Sciatic nerve (tissue), 2 donors: ENCODE measurements at regions not wholly inside any gene's neighbourhood (a gene's known extent, or its start where the extent isn't known, plus 50 kb on each side); places are given as distances from the start of the nearest gene placed in this dataset.

ENCODE experiments used
- ATAC-seq: fragments of 200-7000 bp; cut with Tn5 transposase; one replicate; pipeline ENCODE4 v1.9.1; 2020; ENCODE audit warnings: mild to moderate bottlenecking, moderate library complexity
- DNase-seq: peaks from one replicate; pipeline ENCODE4 v3.0.0-alpha.2; 2020; ENCODE audit warnings: low spot score
- intact Hi-C: fragments of 100-400 bp; cut with DNase I; formaldehyde crosslinking; loops from one replicate; pipeline ENCODE4 v1.14.2; 2022
- donor health status: DM: no; HTN: no; CAD: no.
- donor health status: DM: no; HTN: no; CAD: no.

DNA sequence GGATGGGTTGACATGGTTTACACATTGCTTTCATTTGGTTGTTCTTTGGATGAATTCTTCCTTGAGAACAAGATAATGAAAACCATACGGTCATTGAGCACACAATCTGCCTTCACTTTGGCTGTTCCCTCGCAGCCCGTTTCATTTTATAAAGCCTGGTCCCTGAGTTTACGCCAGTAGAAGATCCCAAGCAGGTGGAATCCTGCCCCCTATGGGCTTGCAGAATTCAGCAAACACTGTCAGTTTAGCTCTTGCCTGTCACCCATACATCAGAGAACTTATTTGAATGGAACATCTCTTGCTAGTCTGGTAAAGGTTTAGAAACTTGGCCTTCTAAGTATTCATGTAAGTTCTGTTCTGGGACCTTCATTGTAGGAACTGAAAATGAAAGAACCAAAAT lies 666.4 kb upstream of the ZEB2 start:
- DNase-seq: peak; percentile 73
- intact Hi-C loops: no loop called here
- ATAC-seq: peak; percentile 84

DNA sequence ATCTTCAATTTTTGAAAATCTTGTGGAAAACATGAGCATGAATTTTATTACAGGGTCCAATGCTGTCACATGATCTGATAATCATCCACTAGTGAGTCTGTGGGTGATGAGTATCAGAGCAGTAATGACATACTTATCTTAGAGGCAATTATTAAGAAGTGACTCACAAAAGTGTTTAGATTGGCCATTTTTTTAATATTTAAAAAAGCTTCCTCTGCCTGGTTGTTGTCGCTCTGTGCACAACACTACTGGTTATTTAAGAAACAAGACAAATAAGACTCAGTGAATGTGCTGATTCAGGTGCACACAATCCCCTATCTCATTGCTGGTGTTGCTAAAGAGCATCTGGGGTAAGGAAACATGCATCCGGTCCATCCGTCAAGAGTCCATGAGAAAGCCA lies 665.8 kb upstream of the ZEB2 start:
- DNase-seq (no peak), ATAC-seq (peak; percentile 76)
- intact Hi-C loops: no loop called here

DNA sequence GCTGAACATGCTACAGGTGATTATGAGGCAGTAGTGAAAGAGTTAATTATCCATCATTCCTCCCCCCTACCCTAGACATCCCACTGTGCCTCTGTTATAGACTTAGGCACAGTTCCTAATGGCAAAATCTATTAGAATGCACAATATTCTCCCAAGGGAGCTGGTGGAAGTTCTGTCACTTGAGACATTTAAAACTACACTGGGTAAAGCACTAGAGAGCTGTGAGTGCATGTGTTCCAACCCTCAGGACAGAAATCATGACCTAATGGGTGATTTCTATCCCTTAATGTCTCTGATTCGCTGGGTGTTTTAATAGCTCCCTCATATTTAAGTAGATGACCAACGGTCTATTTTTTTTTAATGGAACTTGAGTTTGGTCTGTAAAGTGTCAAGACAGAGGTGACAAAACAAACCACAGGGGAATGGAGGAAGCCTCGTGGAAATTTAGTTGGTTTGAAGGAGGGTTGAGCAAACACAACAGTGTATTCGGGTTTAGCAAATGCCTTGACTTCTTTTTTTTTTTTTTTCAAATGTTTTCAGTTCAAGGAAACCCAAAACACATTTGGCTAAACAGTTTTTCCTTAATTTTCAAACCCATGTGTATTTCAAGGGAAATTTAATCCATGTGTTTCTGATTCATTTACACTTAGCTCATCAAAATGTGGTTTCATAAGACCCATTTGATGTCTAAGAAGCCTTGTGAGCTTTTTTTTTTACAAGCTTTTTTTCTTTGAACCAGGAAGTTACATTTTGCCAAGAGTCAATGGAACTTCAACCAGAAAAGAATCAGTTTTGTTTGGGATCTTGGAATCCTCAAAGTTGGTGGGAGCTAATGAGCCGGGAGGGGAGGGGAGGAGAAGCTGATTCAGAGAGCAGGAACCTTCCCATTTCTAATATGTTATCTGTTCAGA lies 665.1 kb upstream of the ZEB2 start:
- ATAC-seq: peak; percentile 87
- no peak for DNase-seq
- intact Hi-C loops: no loop called here

DNA sequence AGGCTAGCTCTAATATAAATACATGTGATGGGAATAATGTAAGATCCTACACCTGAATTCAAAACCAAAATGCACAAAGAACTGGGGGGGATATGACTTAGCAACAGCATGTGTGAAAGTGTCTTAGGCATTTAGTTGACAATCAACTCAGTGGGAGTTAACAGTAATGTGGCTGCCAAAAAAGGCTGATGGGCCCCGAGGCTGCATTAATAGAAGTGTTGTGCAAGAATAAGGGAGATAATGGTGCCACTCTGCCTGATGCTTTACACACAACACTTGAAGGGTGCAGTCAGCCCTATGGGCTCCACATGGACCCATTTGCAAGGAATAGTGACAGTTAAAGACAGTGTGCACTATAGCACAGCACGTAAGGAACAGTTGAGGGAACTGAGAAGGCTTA lies 649.4 kb upstream of the ZEB2 start:
- intact Hi-C loops: no loop called here
- DNase-seq (no peak), ATAC-seq (no peak)

DNA sequence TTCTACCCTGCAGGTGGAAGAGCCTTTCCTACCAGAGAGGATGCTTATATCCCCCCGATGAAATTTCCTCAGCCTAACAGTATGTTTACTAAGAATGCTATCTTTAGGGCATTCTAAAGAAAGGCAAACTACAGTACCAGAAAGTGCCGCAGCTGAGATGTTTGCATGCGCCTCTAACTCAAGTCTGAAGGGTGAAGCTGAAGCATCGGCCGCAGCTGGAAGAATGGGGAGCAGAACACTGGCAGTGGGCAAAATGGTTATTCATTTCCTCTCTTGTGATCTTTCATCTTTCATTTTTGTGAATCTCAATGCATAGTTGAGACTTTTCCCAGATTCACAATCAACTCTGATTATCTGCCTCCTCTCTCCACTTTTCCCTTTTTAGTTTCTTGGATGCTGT lies 648.2 kb upstream of the ZEB2 start:
- no peak for ATAC-seq

DNA sequence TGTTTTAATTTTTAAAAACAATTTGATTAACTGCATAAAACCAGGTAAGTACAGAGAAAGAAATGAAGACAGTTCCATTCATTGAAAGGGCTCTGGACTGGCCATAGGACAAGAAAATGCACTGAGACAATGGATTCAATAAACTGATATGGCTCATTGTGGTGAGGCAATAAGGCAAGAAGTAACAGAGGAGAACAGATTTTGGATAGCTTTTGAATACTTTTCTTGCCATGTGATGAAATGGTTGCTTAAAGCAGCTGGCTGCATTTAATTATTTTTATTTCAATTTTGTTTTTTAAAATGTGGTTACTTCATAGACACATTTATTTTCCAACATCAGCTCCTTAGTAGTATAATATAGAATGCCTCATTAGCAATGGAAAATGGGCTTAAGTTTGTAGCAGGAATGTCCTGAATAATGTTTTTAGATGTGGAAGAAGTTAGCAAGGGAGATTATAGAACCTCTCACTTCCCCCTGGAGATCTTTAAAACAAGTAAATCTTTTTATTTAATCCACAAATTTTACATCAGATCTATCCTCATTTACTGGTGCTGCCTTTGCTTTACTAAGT lies 646.9 kb upstream of the ZEB2 start:
- DNase-seq (no peak), ATAC-seq (no peak)
- intact Hi-C loops: no loop called here

More for the DNA sequence above, 648.2 kb upstream of the ZEB2 start:
- intact Hi-C loops: no loop called here
- no peak for DNase-seq

DNA sequence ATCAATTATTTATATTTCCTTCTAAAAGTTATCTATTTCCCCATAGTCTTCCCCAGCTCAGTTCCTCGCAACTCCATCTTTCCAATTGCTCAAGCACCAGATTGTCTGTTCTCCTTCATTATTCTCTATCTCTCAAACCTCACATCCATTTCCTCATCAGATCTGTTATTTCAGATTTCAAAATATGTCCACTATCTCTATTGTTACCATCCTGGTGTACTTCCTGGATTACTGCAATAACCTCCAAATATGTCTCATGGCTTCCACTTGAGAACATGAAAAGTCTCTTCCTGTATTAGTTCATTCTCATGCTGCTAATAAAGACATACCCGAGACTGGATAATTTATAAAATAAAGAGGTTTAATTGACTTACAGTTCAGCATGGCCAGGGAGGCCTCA lies 641.7 kb upstream of the ZEB2 start:
- intact Hi-C loops: no loop called here
- ATAC-seq (no peak), DNase-seq (no peak)

DNA sequence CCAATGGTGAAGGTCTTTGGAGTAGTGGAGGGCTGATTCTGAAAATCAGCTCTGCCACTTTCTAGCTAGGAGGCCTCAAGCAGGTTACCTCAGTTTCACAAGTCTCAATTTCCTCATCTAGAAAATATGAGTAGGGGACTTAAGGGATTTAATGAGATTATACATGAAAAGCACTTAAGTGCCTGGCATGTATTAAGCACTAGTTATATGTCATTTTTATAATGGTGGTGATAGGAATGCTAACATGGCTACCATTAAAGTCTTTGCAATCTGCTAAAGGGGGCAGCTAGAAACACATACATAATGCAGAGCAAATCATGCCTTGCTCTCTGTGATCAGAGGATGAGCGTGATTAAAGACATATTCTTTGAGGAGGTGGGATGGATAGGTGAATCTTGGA lies 640.9 kb upstream of the ZEB2 start:
- ATAC-seq: no peak
- intact Hi-C loops: no loop called here
- no peak for DNase-seq

DNA sequence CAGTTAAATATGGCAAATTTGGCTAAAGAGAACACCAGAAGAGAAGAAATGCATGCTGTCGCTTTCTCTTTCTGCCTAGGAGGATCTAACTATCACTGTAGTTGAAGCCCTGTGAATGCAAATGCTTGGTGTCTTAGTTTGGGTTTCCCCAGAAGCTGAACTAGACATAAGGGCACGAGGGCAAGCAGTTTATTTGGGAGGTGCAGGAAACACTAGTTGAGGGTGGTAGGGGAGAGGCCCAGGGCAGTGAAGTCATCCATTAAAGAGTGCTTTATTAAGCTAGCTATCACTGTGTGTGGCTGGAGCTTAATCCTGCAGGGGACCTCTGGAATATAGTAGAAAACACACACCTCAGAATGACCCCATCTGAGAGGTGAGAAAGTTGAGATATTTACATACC lies 639.8 kb upstream of the ZEB2 start:
- DNase-seq: no peak
- ATAC-seq: no peak
- intact Hi-C loops: no loop called here

DNA sequence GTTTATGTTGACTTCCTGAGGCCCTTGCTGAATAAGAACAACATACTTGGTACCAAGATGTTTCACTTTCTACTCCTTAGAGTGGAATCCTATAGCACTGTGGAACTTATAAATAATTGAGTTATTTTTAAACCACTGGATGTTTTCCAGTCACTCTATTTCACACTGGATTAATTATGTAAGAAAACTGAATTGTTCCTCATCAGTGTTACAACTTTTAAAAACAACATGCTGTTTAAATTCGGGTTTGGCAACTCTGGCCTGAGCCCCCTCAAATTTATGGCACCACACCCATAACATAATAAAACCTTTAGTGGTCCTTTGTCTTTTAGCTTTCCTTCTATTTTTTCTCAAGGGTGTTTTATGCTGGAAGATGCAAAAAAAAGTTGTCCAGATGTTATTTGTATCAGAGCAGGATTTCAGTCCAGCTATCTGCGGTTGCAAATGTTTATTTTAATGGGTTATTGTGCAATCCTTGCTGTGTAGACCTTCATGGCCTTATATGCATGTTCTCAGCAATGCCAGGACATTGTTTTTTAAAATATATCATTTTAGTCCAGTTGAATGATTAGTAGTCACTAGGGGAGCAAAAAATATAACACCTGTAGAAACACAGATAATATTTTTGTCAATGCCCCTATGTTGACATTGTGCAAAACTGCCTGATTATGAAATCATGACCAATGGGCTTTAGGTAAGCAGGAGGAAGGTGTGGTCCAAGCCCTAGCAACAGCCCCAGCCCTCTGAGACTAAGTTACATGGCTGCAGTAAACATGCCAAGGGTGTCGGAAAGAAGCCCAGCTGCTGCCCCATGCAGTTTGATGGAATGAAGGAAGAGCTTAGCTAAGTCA lies 638.0 kb upstream of the ZEB2 start:
- peak; percentile 98 for ATAC-seq
- intact Hi-C loops: no loop called here
- DNase-seq: peak; percentile 70

DNA sequence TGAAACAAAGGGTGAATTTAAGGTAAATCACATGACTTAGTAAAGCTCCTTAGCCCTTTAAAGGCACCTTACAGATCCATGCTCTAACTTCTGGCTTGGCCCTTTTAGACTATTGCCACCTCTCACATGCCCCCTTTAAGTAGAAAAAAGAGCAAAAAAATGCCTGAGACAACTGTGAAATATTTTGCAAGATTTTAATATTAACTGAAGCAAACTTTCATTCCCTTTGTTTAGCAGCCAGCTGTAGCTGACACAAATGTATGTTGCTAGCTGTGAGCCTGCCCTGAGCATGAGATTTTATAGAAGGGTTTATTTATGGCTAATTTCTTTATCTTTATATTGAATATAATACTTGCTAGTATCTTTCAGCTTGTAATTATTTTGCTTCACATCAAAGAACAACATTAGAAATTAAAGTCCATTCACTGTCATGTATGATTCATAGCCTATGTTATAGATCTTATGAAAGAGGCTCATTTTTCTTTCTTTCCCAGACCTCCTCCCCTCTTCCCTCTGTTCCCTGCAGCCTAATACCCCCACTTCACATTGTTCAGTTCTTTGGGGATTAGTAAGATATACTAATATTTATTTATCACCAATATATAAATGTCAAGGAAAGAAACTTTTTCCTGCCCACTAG lies 637.2 kb upstream of the ZEB2 start:
- DNase-seq (no peak), ATAC-seq (no peak)
- intact Hi-C loops: no loop called here

DNA sequence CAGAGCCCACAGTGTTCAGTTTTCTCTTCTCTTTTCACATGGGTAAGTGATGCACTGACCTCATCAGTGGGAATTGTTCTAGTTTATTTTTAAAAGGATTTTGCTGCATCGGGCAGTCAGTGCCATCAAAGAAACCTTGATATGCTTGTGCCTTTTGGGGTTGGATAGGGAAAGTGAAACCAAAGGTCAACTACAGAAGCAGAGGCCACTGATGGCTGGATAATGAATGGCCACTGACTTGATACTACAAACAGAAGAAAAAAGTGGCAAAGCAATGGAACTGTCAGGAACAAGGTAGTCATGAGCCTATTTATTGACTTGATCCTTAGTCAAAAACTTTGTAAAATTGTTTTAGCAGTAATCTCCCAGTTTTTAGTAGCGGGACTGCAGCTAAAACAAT lies 636.3 kb upstream of the ZEB2 start:
- DNase-seq (no peak), ATAC-seq (no peak)
- intact Hi-C loops: no loop called here

DNA sequence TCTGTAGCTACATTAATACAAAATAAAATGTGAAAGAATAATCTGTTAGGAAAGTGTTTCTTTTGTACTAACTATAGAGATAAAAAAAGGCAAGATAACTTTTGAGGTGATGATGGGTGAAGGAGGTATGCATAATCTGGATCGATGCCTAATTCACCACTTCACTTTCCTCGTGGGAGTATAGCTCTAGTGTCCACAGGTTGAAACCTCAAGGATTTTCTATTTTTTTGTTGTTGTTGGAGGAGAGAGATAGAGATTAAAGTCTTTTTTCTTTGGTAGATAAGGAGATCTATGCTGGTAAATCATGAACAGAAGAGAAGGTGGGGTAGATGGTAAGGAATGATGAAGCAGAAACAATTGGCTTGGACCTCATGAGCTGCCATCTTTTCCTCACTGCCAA lies 635.3 kb upstream of the ZEB2 start:
- DNase-seq (no peak), ATAC-seq (no peak)
- intact Hi-C loops: no loop called here

DNA sequence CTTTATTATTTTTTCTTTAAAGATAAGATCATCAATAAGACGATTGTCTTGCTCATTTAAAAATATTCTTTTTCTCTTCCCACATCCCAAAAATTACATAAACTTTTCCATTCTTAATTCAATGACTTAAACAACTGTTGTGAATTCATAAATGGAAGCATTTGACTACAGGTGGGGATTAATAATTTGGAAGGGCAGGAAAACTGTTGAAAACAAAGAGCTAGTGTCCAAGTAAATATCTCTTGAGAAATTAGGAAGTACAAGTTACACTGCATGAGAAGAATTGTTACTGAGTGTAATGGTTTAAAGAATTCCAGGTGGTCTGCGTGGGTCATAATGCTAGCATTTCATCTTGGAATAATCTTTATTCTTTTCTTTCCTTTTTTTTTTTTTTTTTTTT lies 634.8 kb upstream of the ZEB2 start:
- DNase-seq (no peak), ATAC-seq (no peak)
- intact Hi-C loops: no loop called here

DNA sequence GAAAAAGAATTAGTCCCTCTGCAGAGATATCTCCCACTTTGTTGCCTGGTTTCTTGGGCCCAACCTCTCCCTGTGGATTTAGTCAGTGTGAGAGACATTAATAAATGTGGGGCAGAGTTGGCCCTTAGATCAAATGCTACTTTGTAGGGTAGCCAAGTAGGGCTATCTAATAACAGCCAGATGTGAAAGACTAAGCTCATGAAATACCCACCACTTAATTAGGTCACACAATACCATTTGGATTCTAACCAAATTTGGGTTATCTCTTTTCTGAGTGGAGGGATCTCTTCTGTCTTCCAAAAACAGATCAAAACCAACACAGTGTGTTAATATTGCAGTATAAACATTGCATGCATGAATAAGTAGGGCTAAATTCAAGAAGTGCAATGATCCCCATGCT lies 626.8 kb upstream of the ZEB2 start:
- DNase-seq: no peak
- no peak for ATAC-seq
- intact Hi-C loops: no loop called here

DNA sequence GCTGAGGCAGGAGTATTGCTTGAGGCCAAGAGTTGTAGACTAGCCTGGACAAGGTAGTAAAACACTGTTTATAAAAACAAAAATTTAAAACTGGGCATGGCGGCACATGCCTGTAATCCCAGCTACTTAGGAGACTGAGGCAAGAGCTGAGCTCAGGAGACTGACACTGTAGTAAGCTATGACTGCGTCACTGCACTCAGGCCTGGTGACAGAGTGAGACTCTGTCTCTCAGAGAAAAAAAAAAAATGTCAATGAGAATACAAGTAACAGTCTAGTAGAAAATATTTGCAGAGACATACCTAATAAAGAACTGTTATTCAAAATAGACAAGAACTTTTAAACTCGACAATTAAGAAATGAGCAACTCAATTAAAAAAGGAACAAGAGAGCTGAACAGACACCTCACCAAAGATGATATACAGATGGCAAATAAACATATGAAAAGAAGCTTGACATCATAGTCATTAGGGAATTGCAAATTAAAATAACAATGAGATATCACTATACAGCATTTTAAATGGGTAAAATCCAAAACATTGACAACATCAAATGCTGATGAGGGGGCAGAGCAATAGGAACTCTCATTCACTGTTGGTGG lies 624.3 kb upstream of the ZEB2 start:
- DNase-seq (no peak), ATAC-seq (no peak)
- intact Hi-C loops: no loop called here

DNA sequence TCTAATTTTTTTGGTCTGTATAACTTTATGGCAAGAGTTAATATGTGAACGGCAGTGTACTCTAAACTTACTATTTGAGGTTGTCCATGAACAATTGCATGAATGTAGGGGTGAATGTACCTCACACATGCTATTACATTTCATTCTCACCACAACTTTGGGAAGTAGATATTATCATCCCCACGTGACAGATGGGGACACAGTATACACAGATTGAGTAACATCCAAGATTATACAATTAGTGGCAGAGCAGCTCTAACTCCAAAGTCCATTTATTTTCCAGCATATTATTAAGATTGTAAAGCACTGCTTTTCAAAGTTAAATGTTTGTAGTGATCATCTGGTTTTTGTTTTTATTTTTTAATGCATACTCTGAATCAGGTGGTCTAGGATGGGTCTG lies 622.1 kb upstream of the ZEB2 start:
- intact Hi-C loops: no loop called here
- DNase-seq (no peak), ATAC-seq (no peak)

DNA sequence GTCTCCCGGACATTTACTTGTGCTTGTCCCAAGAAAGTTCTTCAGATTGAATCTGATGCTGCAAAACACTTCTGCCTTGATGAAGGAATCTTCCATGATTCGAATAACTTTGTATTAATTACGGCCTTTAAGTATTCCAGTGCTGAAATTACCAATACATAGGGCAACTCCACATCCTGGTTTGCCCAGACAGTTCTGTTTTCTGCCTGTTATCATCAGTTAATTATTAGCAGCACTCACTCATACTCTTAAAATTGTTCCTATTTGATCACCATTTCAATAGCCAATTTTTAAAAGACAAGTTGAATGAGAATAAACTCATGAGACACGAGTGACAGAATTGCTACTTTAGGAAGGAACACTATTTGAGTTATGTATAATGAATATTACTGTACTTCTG lies 620.7 kb upstream of the ZEB2 start:
- no peak for DNase-seq
- intact Hi-C loops: no loop called here
- ATAC-seq: no peak

DNA sequence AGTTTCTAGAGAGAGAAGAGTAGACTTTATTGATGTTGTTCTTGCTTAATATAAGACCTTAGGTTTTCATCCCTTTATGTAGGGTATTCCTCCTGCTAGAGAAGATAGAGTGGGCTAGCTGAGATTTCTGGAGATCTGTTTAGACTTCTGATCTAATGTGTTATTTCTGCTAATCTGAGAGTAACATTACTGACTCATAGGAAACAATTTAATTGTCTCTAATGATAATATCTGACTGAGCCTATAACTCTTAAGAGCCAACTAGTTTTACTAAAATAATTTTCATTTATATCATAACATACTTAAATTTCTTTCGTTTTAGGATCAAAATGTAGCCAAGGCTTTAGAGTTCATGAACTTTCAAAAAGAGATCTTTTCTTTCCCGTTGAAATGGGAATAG lies 618.7 kb upstream of the ZEB2 start:
- no peak for DNase-seq
- ATAC-seq: no peak
- intact Hi-C loops: no loop called here
